ENCODE measurements at regions not wholly inside any gene's neighbourhood (a gene's known extent, or its start where the extent isn't known, plus 50 kb on each side); places are given as distances from the start of the nearest gene placed in this dataset.

- TF ChIP-seq, protein P1, sequence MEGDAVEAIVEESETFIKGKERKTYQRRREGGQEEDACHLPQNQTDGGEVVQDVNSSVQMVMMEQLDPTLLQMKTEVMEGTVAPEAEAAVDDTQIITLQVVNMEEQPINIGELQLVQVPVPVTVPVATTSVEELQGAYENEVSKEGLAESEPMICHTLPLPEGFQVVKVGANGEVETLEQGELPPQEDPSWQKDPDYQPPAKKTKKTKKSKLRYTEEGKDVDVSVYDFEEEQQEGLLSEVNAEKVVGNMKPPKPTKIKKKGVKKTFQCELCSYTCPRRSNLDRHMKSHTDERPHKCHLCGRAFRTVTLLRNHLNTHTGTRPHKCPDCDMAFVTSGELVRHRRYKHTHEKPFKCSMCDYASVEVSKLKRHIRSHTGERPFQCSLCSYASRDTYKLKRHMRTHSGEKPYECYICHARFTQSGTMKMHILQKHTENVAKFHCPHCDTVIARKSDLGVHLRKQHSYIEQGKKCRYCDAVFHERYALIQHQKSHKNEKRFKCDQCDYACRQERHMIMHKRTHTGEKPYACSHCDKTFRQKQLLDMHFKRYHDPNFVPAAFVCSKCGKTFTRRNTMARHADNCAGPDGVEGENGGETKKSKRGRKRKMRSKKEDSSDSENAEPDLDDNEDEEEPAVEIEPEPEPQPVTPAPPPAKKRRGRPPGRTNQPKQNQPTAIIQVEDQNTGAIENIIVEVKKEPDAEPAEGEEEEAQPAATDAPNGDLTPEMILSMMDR (conservative IDR thresholded peaks at IDR 0.05; ENCODE audit: low read length), result no peak
- no peak for TF ChIP-seq EZH2phosphoT487 (IDR thresholded peaks at IDR 0.05; ENCODE audit: borderline replicate concordance, low read depth, low read length)
These were observed 254.0 kb upstream of the GAS1 start for GRCh38 chr9:87201351-87201751.

All from OCI-LY7 (cell line).